ENCODE measurements at regions not wholly inside any gene's neighbourhood (a gene's known extent, or its start where the extent isn't known, plus 50 kb on each side); places are given as distances from the start of the nearest gene placed in this dataset.
"Not testable (repeated sequence)": the region's sequence is repeated elsewhere in the genome, so short reads cannot be mapped to it uniquely, and the experiment has no call there.

DNA sequence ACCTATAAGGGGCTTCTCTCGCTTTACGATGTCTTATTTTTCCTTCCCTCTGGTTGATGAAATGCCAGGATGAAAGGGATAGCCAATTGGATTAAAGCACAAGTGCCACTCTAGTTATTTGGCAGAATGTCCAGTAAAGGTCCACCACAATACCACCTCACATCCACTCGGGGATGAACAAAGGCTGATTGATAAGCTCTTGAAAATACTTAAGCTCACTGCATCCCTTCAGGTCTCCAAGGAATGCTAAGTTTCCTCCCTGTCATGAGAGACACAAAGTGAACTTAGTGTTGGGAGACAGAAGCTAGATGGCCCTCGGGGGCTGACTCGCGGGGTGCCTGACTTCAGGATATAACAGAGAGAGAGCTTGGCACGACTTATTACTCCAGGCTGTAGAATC is 185.9 kb upstream of the ZNF644 start:
- not testable (repeated sequence) for H3K4me3 ChIP-seq (replicated peaks in 1 of 2; ENCODE audit: low read depth in 2 of 2, low read length in 2 of 2); DNase-seq (ENCODE audit: low read depth in 2 of 2)

GRCh38 chr1:91204150-91204549 is 182.3 kb upstream of the ZNF644 start:
- not testable (repeated sequence) for DNase-seq (ENCODE audit: low read depth in 2 of 2); H3K4me3 ChIP-seq (replicated peaks in 1 of 2; ENCODE audit: low read depth in 2 of 2, low read length in 2 of 2)

GRCh38 chr1:91201694-91202093 is 179.9 kb upstream of the ZNF644 start:
- DNase-seq (ENCODE audit: low read depth in 2 of 2) = no peak
- TF ChIP-seq CTCF (IDR thresholded peaks at IDR 0.05; ENCODE audit: low read depth, low read length) = no peak
- H3K4me3 ChIP-seq (replicated peaks in 1 of 2; ENCODE audit: low read depth in 2 of 2, low read length in 2 of 2) = no peak overlapping the region

- H3K4me3 ChIP-seq (replicated peaks in 1 of 2; ENCODE audit: low read depth in 2 of 2, low read length in 2 of 2) = no peak overlapping the region
- DNase-seq (ENCODE audit: low read depth in 2 of 2) = no peak
- TF ChIP-seq CTCF (IDR thresholded peaks at IDR 0.05; ENCODE audit: low read depth, low read length) = no peak
Observed at GRCh38 chr1:91201176-91201575, 179.3 kb upstream of the ZNF644 start.

DNA sequence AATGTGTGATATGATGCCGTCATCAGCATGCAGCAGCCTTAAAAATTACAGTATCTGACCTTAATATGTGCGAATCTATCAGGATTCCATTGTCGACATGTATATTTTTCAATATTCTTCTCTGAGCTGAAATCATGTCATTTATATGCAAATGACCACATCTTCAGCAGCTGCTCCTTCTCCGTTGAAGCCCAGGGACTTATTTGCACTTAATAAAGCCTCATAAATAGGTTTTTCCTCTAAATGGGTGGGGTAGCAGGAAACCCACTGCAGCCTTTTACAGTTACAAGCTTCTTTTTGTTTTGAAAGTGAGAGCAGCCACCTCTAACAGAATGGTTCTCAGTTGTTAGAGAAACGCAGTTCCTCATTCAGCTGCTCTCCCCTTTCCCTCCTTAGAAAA is 178.8 kb upstream of the ZNF644 start:
- DNase-seq (ENCODE audit: low read depth in 2 of 2) = no peak
- H3K4me3 ChIP-seq (replicated peaks in 1 of 2; ENCODE audit: low read depth in 2 of 2, low read length in 2 of 2) = no peak overlapping the region
- TF ChIP-seq CTCF (IDR thresholded peaks at IDR 0.05; ENCODE audit: low read depth, low read length) = no peak

- no peak for DNase-seq (ENCODE audit: low read depth in 2 of 2)
- no peak overlapping the region for H3K4me3 ChIP-seq (replicated peaks in 1 of 2; ENCODE audit: low read depth in 2 of 2, low read length in 2 of 2)
- TF ChIP-seq CTCF (IDR thresholded peaks at IDR 0.05; ENCODE audit: low read depth, low read length) = no peak
Observed at GRCh38 chr1:91199988-91200387, 178.2 kb upstream of the ZNF644 start.

- no peak for DNase-seq (ENCODE audit: low read depth in 2 of 2)
- no peak for TF ChIP-seq CTCF (IDR thresholded peaks at IDR 0.05; ENCODE audit: low read depth, low read length)
- no peak overlapping the region for H3K4me3 ChIP-seq (replicated peaks in 1 of 2; ENCODE audit: low read depth in 2 of 2, low read length in 2 of 2)
Observed at GRCh38 chr1:91190996-91191395, 169.2 kb upstream of the ZNF644 start.

DNA sequence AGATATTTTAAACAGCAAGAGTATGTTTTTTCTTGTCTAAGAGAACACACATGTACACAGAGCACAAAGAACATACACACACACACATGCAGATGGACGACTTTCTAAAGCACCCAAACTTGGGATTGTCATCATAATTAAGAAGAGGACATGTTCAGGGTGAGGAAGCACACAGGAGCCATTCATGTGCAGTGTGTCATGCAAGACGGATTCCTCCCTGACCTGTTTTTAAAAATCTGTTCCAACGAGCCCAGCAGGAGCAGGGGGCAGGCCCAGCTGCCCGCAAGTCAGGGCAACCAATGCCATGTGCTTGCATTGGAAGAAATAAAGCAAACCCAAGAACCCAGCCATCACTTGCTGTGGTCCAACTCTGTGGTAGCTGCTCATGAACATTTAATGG is 167.3 kb upstream of the ZNF644 start:
- no peak overlapping the region for H3K4me3 ChIP-seq (replicated peaks in 1 of 2; ENCODE audit: low read depth in 2 of 2, low read length in 2 of 2)
- TF ChIP-seq CTCF (IDR thresholded peaks at IDR 0.05; ENCODE audit: low read depth, low read length) = no peak
- no peak for DNase-seq (ENCODE audit: low read depth in 2 of 2)

GRCh38 chr1:91182807-91183206 is 161.0 kb upstream of the ZNF644 start:
- DNase-seq (ENCODE audit: low read depth in 2 of 2); H3K4me3 ChIP-seq (replicated peaks in 1 of 2; ENCODE audit: low read depth in 2 of 2, low read length in 2 of 2): not testable (repeated sequence)
